Thoracic aorta (tissue), 2 donors: ENCODE measurements at regions not wholly inside any gene's neighbourhood (a gene's known extent, or its start where the extent isn't known, plus 50 kb on each side); places are given as distances from the start of the nearest gene placed in this dataset.

Experiments
- ATAC-seq: fragments of 150-250 bp; one replicate; pipeline ENCODE4 v1.8.0; 2017; ENCODE audit warnings: low read depth; ENCODE audit not compliant: insufficient number of reproducible peaks, low FRiP score
- DNase-seq: peaks from one replicate; pipeline ENCODE4 v3.0.0-alpha.2; 2020; ENCODE audit warnings: low spot score
- H3K27ac ChIP-seq, 2 donors: fragments of 200-600 bp; sonication (generic); 1 replicate in 1 of 2; 2 replicates in 1 of 2; pipeline ENCODE4 v1.5.1; 2016; ENCODE audit warnings: mild to moderate bottlenecking in 2 of 2, moderate library complexity in 2 of 2
- H3K27me3 ChIP-seq: fragments of 200-600 bp; sonication (generic); replicated peaks from 2 replicates; pipeline ENCODE4 v1.6.0; 2016; ENCODE audit warnings: mild to moderate bottlenecking; ENCODE audit not compliant: insufficient read depth
- H3K36me3 ChIP-seq: fragments of 200-600 bp; sonication (generic); one replicate; pipeline ENCODE4 v1.5.1; 2016
- H3K4me1 ChIP-seq, 2 donors: fragments of 200-600 bp; sonication (generic); 1 replicate in 1 of 2; 2 replicates in 1 of 2; pipeline versions ENCODE4 v1.5.1 to v1.6.0; 2016; ENCODE audit warnings: low read depth in 2 of 2, mild to moderate bottlenecking in 1 of 2; ENCODE audit not compliant: control insufficient read depth in 1 of 2
- H3K4me3 ChIP-seq: fragments of 200-600 bp; sonication (generic); 2 replicates; pipeline ENCODE4 v1.5.1; 2016; ENCODE audit warnings: mild to moderate bottlenecking
- H3K9me3 ChIP-seq: fragments of 200-600 bp; sonication (generic); 2 replicates; pipeline ENCODE4 v1.5.1; 2016
- CTCF ChIP-seq: fragments of 200-600 bp; sonication (generic); IDR thresholded peaks from one replicate; pipeline ENCODE4 v1.5.1; 2019; ENCODE audit warnings: antibody characterized with exemption

DNA sequence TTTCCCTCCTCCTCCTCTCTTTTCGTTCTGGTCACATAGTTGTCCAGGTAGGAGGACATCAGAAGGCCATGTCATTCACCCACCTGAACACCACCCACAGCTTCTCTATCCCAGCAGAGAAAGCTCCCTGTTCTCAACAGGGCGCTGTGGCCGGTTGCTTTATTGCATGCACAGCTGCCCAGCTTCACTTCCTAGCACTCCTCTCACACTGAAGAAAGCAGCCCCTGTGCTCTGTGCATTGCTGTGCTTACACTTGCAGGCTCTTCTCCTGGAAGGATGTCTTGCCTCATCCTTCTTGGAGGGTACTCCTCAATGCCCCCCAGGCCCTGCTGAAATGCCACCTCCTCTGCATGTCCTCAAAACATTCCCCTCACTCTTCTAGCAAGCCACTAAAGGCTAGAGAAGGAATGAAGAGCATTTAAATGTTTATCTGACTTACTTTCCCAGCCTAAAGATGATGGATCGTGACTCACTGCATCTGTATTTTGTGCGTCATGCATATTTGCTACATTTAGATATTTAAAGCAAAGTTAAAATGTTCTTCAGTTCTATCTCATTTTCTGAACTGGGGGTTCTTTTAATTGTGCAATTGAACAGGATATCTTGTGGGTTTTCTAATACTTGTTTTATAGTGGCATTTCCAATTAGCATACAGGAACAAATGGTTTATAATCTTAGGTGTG is 186.4 kb upstream of the PUDP start:
- H3K4me3 ChIP-seq, result no peak overlapping the region
- TF ChIP-seq CTCF, result no peak
- DNase-seq (no peak), ATAC-seq (no peak)
- peaks cover 0 to 11% of the 10 kb centered on the region in 2 donors for H3K4me1 ChIP-seq
- H3K9me3 ChIP-seq, result no peaks in the 10 kb centered on the region
- H3K27me3 ChIP-seq, result no peaks in the 10 kb centered on the region
- H3K36me3 ChIP-seq, result no peaks in the 10 kb centered on the region
- no peak overlapping the region for H3K27ac ChIP-seq

- H3K27me3 ChIP-seq, result no peaks in the 10 kb centered on the region
- peaks cover 0 to 11% of the 10 kb centered on the region in 2 donors for H3K4me1 ChIP-seq
- DNase-seq (no peak), ATAC-seq (peak; percentile 65)
- H3K4me3 ChIP-seq, result peak overlapping the region; percentile 23
- TF ChIP-seq CTCF, result no peak
- no peaks in the 10 kb centered on the region for H3K9me3 ChIP-seq
- H3K27ac ChIP-seq, result peak overlapping the region; percentile 43 to 60
- no peaks in the 10 kb centered on the region for H3K36me3 ChIP-seq
These were observed 183.2 kb upstream of the PUDP start for GRCh38 chrX:7330971-7331746.

DNA sequence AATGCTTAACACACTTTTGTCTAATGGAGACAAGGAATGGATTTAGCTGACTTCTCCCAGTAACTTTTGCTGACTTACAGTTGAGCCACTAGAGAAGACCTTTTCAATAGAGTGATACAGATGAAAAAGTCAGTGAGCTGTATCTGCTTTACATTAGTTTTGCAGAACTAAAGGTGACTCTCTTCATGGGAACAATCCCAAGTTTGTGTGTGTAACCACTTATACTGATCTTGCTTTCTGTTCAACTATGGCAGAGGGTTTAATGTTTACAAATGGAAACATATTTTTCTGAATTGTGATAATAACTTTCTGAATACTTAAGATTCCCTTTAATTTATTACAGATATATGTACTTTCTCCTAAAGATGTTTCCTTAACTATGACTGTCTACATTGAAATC is 182.6 kb upstream of the PUDP start:
- H3K9me3 ChIP-seq, result no peaks in the 10 kb centered on the region
- H3K27me3 ChIP-seq, result no peaks in the 10 kb centered on the region
- no peaks in the 10 kb centered on the region for H3K36me3 ChIP-seq
- DNase-seq (no peak), ATAC-seq (no peak)
- TF ChIP-seq CTCF, result no peak
- H3K4me3 ChIP-seq, result no peak overlapping the region
- peak overlapping the region; percentile 43 to 60 for H3K27ac ChIP-seq
- H3K4me1 ChIP-seq, result peaks cover 0 to 11% of the 10 kb centered on the region in 2 donors

DNA sequence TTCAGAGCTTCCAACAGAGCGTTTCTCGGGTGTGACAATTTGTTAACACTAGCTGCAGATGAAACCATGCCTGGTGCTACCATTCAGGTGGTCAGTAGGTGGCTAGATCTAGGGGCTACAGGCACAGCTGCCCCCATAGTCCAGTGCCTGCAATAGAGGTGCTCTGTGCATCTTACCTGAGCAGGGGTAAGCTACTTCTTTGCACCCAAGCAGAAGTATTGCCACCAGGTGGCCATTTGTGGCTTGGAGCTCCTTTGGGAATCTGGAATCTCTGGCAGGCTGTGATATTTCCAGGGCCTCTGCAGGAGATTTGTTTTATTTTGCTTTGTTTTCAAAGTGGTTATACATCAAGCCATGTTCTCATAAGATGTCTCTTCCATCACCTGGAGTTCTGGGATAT is 170.7 kb upstream of the PUDP start:
- no peak for TF ChIP-seq CTCF
- DNase-seq (no peak), ATAC-seq (no peak)
- no peaks in the 10 kb centered on the region for H3K36me3 ChIP-seq
- H3K4me1 ChIP-seq, result no peaks in the 10 kb centered on the region
- H3K4me3 ChIP-seq, result no peak overlapping the region
- no peaks in the 10 kb centered on the region for H3K27me3 ChIP-seq
- H3K9me3 ChIP-seq, result no peaks in the 10 kb centered on the region
- no peak overlapping the region for H3K27ac ChIP-seq

GRCh38 chrX:7318241-7318640 is 170.3 kb upstream of the PUDP start:
- H3K27me3 ChIP-seq, result no peaks in the 10 kb centered on the region
- H3K4me1 ChIP-seq, result no peaks in the 10 kb centered on the region
- H3K9me3 ChIP-seq, result no peaks in the 10 kb centered on the region
- H3K27ac ChIP-seq, result no peak overlapping the region
- no peaks in the 10 kb centered on the region for H3K36me3 ChIP-seq
- no peak for TF ChIP-seq CTCF
- H3K4me3 ChIP-seq, result no peak overlapping the region
- no peak for DNase-seq
- ATAC-seq, result no peak
